ENCODE measurements at regions not wholly inside any gene's neighbourhood (a gene's known extent, or its start where the extent isn't known, plus 50 kb on each side); places are given as distances from the start of the nearest gene placed in this dataset.

- no peak for DNase-seq
Observed at GRCh38 chr2:51247252-51247805, 215.4 kb upstream of the NRXN1 start.

GRCh38 chr2:51243892-51244535 is 212.1 kb upstream of the NRXN1 start:
- no peak for DNase-seq

GRCh38 chr2:51237626-51238271 is 205.8 kb upstream of the NRXN1 start:
- no peak for DNase-seq

GRCh38 chr2:51232027-51232426 is 200.1 kb upstream of the NRXN1 start:
- DNase-seq, result no peak

GRCh38 chr2:51231071-51231470 is 199.1 kb upstream of the NRXN1 start:
- no peak for DNase-seq

- DNase-seq, result no peak
Observed at GRCh38 chr2:51225377-51225776, 193.4 kb upstream of the NRXN1 start.

GRCh38 chr2:51224790-51225189 is 192.9 kb upstream of the NRXN1 start:
- no peak for DNase-seq

- DNase-seq, result no peak
Observed at GRCh38 chr2:51222106-51222505, 190.2 kb upstream of the NRXN1 start.

- no peak for DNase-seq
Observed at GRCh38 chr2:51220606-51221005, 188.7 kb upstream of the NRXN1 start.

GRCh38 chr2:51220080-51220479 is 188.1 kb upstream of the NRXN1 start:
- no peak for DNase-seq

- no peak for DNase-seq
Observed at GRCh38 chr2:51219468-51219867, 187.5 kb upstream of the NRXN1 start.

GRCh38 chr2:51218047-51218446 is 186.1 kb upstream of the NRXN1 start:
- DNase-seq, result no peak

GRCh38 chr2:51213826-51214225 is 181.9 kb upstream of the NRXN1 start:
- no peak for DNase-seq

- DNase-seq, result no peak
Observed at GRCh38 chr2:51212374-51212773, 180.4 kb upstream of the NRXN1 start.

GRCh38 chr2:51208521-51208920 is 176.6 kb upstream of the NRXN1 start:
- no peak for DNase-seq

GRCh38 chr2:51201295-51201694 is 169.4 kb upstream of the NRXN1 start:
- no peak for DNase-seq

GRCh38 chr2:51194656-51195055 is 162.7 kb upstream of the NRXN1 start:
- no peak for DNase-seq

- DNase-seq, result no peak
Observed at GRCh38 chr2:51170273-51170672, 138.3 kb upstream of the NRXN1 start.

- DNase-seq, result no peak
Observed at GRCh38 chr2:51165534-51166260, 133.8 kb upstream of the NRXN1 start.

GRCh38 chr2:51158251-51158650 is 126.3 kb upstream of the NRXN1 start:
- no peak for DNase-seq

- no peak for DNase-seq
Observed at GRCh38 chr2:51153236-51153635, 121.3 kb upstream of the NRXN1 start.

- DNase-seq, result no peak
Observed at GRCh38 chr2:51151490-51152140, 119.7 kb upstream of the NRXN1 start.

- no peak for DNase-seq
Observed at GRCh38 chr2:51149725-51150124, 117.8 kb upstream of the NRXN1 start.
